G401 (cell line): ENCODE measurements at regions not wholly inside any gene's neighbourhood (a gene's known extent, or its start where the extent isn't known, plus 50 kb on each side); places are given as distances from the start of the nearest gene placed in this dataset.
"Not testable (repeated sequence)": the region's sequence is repeated elsewhere in the genome, so short reads cannot be mapped to it uniquely, and the experiment has no call there.

Experiments used
- DNase-seq: peaks from one replicate; pipeline ENCODE4 v3.0.0-alpha.2; 2015; ENCODE audit warnings: low spot score
- in situ Hi-C: cut with HindIII; loops from 2 replicates; pipeline ENCODE4 v1.10.0; 2016; ENCODE audit warnings: low sequenced_read_pairs, mixed read lengths

- DNase-seq = no peak
- in situ Hi-C loops = no loop called here
Measured at GRCh38 chr1:88462488-88463261, 221.4 kb upstream of the PKN2 start.

- DNase-seq = no peak
- in situ Hi-C loops = no loop called here
Measured at GRCh38 chr1:88463401-88463985, 220.6 kb upstream of the PKN2 start.

GRCh38 chr1:88466011-88466410, 218.1 kb upstream of the PKN2 start:
- in situ Hi-C loops = no loop called here
- DNase-seq = no peak

- in situ Hi-C loops = no loop called here
- DNase-seq = no peak
Measured at GRCh38 chr1:88466899-88467580, 217.0 kb upstream of the PKN2 start.

GRCh38 chr1:88472298-88472697, 211.8 kb upstream of the PKN2 start:
- in situ Hi-C loops = no loop called here
- DNase-seq = no peak

GRCh38 chr1:88472714-88473113, 211.4 kb upstream of the PKN2 start:
- in situ Hi-C loops = no loop called here
- no peak for DNase-seq

GRCh38 chr1:88474555-88475304, 209.3 kb upstream of the PKN2 start:
- no peak for DNase-seq

GRCh38 chr1:88484881-88485280, 199.2 kb upstream of the PKN2 start:
- in situ Hi-C loops = no loop called here

More at GRCh38 chr1:88474555-88475304, 209.3 kb upstream of the PKN2 start:
- in situ Hi-C loops = no loop called here

GRCh38 chr1:88488237-88488636, 195.8 kb upstream of the PKN2 start:
- no peak for DNase-seq
- in situ Hi-C loops = no loop called here

More at GRCh38 chr1:88484881-88485280, 199.2 kb upstream of the PKN2 start:
- DNase-seq = no peak

- in situ Hi-C loops = no loop called here
- no peak for DNase-seq
Measured at GRCh38 chr1:88490676-88491075, 193.4 kb upstream of the PKN2 start.

- no peak for DNase-seq
- in situ Hi-C loops = no loop called here
Measured at GRCh38 chr1:88499671-88500070, 184.4 kb upstream of the PKN2 start.

GRCh38 chr1:88502886-88503285, 181.2 kb upstream of the PKN2 start:
- no peak for DNase-seq
- in situ Hi-C loops = no loop called here

GRCh38 chr1:88503646-88504045, 180.4 kb upstream of the PKN2 start:
- in situ Hi-C loops = no loop called here

GRCh38 chr1:88504601-88505000, 179.5 kb upstream of the PKN2 start:
- in situ Hi-C loops = no loop called here

More at GRCh38 chr1:88503646-88504045, 180.4 kb upstream of the PKN2 start:
- DNase-seq = no peak

GRCh38 chr1:88509379-88509778, 174.7 kb upstream of the PKN2 start:
- no peak for DNase-seq
- in situ Hi-C loops = no loop called here

More at GRCh38 chr1:88504601-88505000, 179.5 kb upstream of the PKN2 start:
- DNase-seq = no peak

GRCh38 chr1:88514544-88515060, 169.5 kb upstream of the PKN2 start:
- in situ Hi-C loops = no loop called here
- no peak for DNase-seq

- DNase-seq, in situ Hi-C loops: not testable (repeated sequence)
Measured at GRCh38 chr1:88517499-88517898, 166.6 kb upstream of the PKN2 start.

GRCh38 chr1:88519156-88519555, 164.9 kb upstream of the PKN2 start:
- DNase-seq = no peak
- in situ Hi-C loops = no loop called here

GRCh38 chr1:88523854-88524528, 160.1 kb upstream of the PKN2 start:
- in situ Hi-C loops = no loop called here
- no peak for DNase-seq
